SKM-1 treated with dmso at 0.1 percent for 144 hours (cell line): ENCODE measurements at regions not wholly inside any gene's neighbourhood (a gene's known extent, or its start where the extent isn't known, plus 50 kb on each side); places are given as distances from the start of the nearest gene placed in this dataset.
"Not testable (repeated sequence)": the region's sequence is repeated elsewhere in the genome, so short reads cannot be mapped to it uniquely, and the experiment has no call there.

ENCODE experiments used
- DNase-seq: peaks from one replicate; lab custom pipeline; 2025; ENCODE audit not compliant: unreplicated experiment; lab: John Stamatoyannopoulos, UW

GRCh38 chr6:68239034-68239433 is 396.0 kb upstream of the ADGRB3 start:
- DNase-seq: no peak

DNA sequence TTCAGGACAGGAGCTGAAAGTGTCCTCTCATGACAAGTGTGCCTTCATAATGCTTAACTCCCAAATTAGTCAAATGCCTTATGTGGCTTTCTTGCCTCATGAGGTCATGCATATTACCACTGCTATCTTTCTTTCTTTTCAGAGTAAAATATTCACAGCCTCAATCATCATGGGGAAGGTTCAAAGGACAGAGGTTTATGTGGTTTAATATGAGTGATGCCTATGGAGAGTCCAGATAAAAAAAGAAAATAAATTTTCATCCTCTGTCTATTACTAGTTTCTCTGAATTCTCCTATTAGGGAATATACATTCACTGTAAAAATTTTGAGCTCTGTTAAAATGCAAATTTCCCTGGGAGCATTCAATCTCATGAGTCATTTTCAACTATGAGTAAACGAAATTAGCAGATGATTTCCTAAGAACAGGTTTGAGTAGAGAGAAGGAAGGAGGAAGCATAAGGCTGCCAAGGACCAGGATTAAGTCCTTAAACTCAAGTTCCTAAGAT is 396.9 kb upstream of the ADGRB3 start:
- no peak for DNase-seq

DNA sequence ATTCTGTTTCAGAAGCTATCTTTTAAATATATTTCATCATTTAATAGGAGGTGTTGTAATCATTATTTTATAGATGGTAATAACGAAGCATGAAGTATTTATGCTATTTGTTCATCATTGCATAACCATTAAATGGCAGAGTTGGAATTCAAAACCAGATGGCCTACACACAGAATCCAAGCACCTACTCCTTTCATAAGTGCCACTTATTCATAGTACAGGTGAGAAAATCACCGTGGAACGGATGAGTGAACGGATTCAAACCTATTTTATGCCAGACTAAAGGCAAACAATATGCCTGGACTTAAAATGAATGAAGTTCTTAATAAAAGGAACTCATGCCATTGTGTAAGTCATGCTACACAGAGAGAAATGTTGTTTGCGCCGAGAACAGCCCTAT is 397.9 kb upstream of the ADGRB3 start:
- no peak for DNase-seq

DNA sequence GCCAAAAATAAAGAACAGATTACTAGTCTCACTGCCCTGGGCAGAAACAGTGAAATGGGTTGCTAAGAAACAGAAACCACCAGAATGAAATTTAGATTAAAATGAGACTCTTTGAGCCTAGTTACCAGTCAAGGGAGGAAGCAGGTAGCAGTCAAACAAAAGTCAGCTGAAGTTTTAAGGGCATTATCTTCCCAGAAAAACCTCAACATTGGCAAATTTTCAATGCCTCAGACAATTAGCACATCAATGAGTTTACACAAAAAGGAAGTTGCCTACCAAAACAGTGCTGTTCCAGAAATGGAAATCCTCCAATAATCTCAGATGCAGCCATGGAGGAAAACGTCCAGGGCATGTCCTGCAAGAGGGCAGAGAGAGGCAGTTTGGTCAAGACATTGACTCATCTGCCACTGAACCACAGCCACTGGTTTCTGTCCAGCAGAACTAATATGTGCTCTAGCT is 399.7 kb upstream of the ADGRB3 start:
- DNase-seq: no peak

- no peak for DNase-seq
Observed at GRCh38 chr6:68233623-68234022, 401.5 kb upstream of the ADGRB3 start.

DNA sequence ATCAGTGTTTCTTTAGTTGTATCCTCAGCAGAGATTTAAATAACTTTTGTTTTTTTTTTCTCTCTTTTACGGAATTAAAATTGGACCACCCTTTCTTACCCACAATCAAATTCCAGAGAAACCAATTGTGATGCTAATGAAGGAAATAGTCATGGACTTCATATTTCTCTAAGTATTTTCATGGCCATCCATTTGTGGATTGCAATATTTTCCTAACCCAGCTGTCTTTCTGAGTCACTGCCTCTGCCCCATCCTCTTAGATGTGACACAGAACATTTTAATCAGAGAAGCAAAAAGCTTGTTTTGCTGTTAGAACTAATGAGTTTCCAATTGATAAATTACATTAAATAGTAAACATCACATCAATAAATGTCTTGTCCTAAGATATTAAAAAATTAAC is 405.5 kb upstream of the ADGRB3 start:
- no peak for DNase-seq

DNA sequence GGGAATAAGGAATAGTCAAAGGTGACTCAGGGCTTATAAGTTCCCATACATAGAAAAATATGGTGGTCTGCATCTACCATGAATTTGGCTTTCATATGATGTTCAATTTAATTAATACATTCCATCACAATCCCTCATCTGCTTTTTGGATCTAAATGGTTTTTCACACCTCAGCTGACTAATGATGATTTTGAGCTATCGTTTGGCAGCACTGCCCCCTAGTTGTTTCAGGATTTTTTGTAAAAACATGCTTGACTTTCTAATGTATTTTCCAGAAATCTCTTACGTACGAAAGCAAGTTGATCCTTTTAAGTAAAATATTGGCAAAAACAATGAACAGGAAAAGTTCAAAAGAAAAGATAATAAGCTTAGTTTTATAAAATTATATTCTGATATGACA is 408.6 kb upstream of the ADGRB3 start:
- no peak for DNase-seq

DNA sequence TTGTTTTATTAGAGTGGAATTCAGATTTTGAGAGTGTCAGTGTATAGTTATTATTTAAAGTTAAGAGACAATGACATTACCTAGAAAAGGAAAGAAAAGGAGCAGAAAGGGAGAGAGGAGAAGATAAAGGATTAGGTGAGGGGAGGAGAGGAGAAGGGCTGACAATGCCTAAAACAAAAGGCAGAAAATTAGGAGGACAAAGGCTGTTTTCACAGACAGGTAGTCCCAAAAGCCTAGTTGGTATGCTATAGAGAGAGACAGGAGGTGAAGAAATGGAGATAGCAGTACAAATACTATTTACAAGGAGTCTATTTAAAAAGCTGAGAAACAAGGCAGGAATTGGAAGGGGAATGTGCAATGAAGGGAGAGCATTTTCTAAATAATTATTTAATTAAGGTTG is 409.4 kb upstream of the ADGRB3 start:
- DNase-seq: no peak

DNA sequence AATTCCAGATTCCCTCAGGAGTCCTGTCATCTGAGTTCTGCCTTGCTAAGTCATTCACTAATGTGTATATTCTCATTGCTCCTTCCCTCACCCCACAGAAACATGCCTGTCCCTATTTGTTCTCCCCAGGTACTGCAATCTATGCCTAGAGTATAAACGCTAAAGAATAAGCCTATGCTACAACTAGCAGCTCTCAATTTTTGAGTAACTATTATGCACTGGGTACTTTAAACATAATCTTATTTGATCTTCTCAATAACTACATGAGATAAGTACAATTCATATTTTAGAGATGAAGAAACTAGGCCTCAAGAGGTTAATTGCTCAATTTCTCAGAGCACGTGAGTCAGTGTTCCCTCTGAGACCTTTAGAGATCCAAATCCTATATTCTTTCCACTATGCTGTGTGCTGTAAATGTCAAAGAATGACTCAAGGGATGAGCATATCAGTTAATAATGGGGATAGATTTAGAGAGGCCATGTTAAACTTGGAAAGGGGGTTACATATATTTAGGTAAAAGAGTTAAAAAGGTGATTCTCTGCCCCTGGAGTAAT is 423.8 kb upstream of the ADGRB3 start:
- no peak for DNase-seq

- not testable (repeated sequence) for DNase-seq
Observed at GRCh38 chr6:68207612-68208011, 427.5 kb upstream of the ADGRB3 start.

DNA sequence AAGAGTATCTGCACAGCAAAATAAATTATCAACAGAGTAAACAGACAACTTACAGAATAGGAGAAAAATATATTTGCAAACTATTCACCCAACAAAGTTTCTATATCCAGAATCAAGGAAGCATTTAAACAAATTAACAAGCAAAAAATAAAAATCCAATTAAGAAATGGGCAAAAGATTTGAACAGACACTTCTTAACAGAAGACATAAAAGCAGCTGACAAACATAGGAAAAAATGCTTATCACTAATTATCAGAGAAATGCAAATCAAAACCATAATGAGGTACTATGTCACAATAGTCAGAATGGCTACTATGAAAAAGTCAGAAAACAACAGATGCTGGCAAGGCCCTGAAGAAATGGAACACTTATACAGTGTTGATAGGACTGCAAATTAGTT is 434.2 kb upstream of the ADGRB3 start:
- no peak for DNase-seq

GRCh38 chr6:68197356-68197755 is 437.7 kb upstream of the ADGRB3 start:
- DNase-seq: no peak

DNA sequence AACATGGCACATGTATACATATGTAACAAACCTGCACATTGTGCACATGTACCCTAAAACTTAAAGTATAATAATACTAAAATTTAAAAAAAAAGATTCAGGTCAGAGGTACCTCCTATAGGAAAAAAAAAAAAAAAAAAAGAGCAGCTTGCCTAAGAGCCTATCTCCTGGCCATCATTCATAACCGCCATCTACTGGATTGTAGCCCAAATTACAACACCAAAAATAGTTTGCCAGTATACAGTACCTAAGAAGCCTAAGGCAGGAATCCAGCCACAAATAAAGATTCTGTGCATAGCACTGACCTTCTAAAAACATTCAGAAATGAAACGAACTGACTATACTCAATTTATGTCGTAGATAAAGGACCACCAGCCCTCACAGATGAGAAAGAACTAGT is 438.4 kb upstream of the ADGRB3 start:
- no peak for DNase-seq

DNA sequence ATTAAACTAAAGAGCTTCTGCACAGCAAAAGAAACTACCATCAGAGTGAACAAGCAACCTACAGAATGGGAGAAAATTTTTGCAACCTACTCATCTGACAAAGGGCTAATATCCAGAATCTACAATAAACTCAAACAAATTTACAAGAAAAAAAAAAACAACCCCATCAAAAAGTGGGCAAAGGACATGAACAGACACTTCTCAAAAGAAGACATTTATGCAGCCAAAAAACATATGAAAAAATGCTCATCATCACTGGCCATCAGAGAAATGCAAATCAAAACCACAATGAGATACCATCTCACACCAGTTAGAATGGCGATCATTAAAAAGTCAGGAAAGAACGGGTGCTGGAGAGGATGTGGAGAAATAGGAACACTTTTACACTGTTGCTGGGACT is 439.3 kb upstream of the ADGRB3 start:
- DNase-seq: not testable (repeated sequence)

- no peak for DNase-seq
Observed at GRCh38 chr6:68194846-68195478, 440.1 kb upstream of the ADGRB3 start.

DNA sequence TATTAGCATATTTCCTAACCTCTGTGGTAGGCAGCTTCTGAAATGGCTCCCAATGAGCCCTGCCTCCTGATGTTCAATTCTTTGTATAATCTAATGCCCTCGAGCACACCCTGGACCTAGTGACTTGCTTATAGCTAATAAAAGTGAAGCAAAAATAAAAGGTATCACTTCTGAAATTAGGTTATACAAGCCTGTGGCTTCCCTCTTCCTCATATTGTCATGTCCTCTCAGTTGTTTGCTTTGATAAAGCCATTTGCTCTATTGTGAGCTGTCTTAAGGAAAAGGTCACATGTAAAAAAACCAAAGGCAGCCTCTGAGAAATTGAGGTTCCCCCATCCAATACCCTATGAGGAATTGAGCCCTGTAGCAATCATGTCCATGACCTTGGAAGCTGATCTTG is 442.1 kb upstream of the ADGRB3 start:
- no peak for DNase-seq

- no peak for DNase-seq
Observed at GRCh38 chr6:68189217-68189815, 445.8 kb upstream of the ADGRB3 start.

DNA sequence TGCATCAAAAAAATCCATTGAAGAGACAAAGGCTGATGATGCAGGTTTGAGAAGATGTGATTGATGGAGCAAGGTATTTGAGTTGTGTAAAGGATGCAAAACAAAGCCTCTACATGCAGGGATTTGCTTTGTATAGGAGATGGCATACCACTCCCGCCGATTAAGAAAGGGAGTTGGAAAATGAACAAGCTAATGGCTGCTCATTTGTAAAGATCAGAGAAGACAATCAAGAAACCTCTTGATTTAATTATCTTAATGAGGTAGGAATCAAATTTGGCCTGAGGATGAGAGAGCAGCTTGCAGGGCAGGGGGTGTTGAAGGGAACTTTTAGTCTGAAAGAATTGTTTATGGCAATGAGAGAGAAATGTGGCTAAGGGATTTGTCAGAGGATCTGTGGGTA is 448.2 kb upstream of the ADGRB3 start:
- DNase-seq: no peak

DNA sequence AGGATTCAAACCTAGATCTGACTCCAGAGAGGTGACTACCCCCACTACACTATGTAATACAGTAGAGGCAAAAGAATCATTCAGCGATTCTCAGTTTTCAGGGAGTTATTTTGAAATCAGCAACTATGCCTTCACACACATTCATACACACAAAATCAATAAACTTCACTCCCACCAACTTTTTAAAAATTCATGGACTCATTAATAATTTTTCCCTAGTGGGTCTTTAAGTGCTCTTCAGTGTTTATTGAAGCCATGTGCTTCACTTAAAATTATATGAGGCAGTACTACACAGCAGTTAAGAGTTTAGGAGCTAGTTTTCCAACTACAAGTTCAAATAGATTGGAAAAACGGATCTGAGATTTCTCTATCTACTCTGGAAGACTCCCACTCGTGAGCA is 452.7 kb upstream of the ADGRB3 start:
- DNase-seq: no peak

- DNase-seq: not testable (repeated sequence)
Observed at GRCh38 chr6:68181027-68181426, 454.1 kb upstream of the ADGRB3 start.

GRCh38 chr6:68173616-68174015 is 461.5 kb upstream of the ADGRB3 start:
- no peak for DNase-seq

DNA sequence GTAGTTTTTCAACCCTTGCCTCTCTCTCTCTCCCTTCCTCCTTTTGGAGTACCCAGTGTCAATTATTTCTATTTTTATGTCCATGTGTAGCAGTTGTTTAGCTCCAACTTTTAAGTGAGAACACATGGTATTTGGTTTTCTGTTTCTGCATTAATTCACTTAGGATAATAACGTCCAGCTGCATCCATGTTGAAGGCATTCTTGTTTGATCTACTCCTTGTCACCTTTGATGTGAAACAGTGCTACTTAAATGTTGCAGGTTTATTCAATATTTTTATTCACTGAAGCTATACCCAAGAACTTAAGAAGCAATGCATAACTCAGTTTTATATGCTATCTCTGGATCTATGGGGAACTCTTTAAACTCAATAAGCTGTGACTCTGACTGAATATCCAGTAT is 465.2 kb upstream of the ADGRB3 start:
- no peak for DNase-seq

DNA sequence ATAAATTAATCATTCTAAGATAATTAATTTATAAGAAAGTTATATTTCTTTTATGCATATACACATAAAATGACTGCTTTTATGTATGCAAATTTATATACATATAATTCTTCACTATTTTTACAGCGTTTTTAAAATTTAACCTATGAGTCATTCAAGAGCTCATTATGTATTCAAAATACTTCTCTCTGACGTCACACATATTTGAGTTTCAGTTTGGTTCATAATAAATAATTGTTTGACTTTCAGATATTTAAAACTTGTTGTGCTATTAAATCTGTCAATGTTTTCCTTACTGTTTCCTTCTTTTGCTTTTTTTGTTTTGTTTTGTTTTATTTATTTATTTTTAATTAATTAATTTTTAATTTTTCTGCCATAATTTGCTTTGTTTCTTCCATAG is 467.5 kb upstream of the ADGRB3 start:
- DNase-seq: no peak
